ENCODE measurements at regions not wholly inside any gene's neighbourhood (a gene's known extent, or its start where the extent isn't known, plus 50 kb on each side); places are given as distances from the start of the nearest gene placed in this dataset.

GRCh38 chr10:130915065-130915464 lies 396.5 kb downstream of the TCERG1L start:
- H2BK12ac ChIP-seq (ENCODE audit: insufficient read length, low read depth, low read length) = no peak overlapping the region
- H2BK15ac ChIP-seq (ENCODE audit: low read depth, low read length) = no peak overlapping the region
- H3K18ac ChIP-seq (ENCODE audit: insufficient read length, low read depth, low read length) = no peak overlapping the region
- no peak for DNase-seq
- no peaks in the 10 kb centered on the region for H3K4me1 Mint-ChIP-seq
- no peak overlapping the region for H3T11ph ChIP-seq (ENCODE audit: low read length)
- H3K4ac ChIP-seq (ENCODE audit: low read depth, low read length) = no peak overlapping the region
- no peaks in the 10 kb centered on the region for H3K79me1 ChIP-seq (ENCODE audit: insufficient read depth, low read depth, low read length, poor library complexity, severe bottlenecking)
- H3K4me2 ChIP-seq (ENCODE audit: insufficient read depth, insufficient read length, low read length) = no peak overlapping the region
- no peak overlapping the region for H2BK20ac ChIP-seq (ENCODE audit: low read depth, low read length, poor library complexity, severe bottlenecking)
- no peak overlapping the region for H3K4me3 Mint-ChIP-seq
- no peak overlapping the region for H4K8ac ChIP-seq (replicated peaks; ENCODE audit: insufficient read length, low read depth, low read length)
- H3K27ac Mint-ChIP-seq = no peak overlapping the region; a peak in 1 of 7 replicates
- H3K27me3 ChIP-seq (ENCODE audit: insufficient read depth, low read length) = no peaks in the 10 kb centered on the region
- H4K91ac ChIP-seq (ENCODE audit: insufficient read length, low read depth, low read length) = no peak overlapping the region
- H3K9ac ChIP-seq (ENCODE audit: extremely low read depth, insufficient read length, low read length) = no peak overlapping the region
- H3K9me3 Mint-ChIP-seq = peaks cover 17 to 26% of the 10 kb centered on the region in 2 experiments
- TF ChIP-seq CTCF (conservative IDR thresholded peaks at IDR 0.05) = no peak
- H2AK5ac ChIP-seq (ENCODE audit: insufficient read length, low read length) = no peak overlapping the region
- no peaks in the 10 kb centered on the region for H4K20me1 ChIP-seq (ENCODE audit: control insufficient read depth, insufficient read depth, insufficient read length)
- WGBS (ENCODE audit: extremely low coverage, insufficient read length, low lambda C conversion rate) = no CpG with 5 or more reads among the region's 6 CpGs
- no peak overlapping the region for H2BK5ac ChIP-seq (ENCODE audit: insufficient read length, low read length)
- H3K79me2 ChIP-seq (ENCODE audit: insufficient read depth, low read length) = no peaks in the 10 kb centered on the region
- H3K4me1 ChIP-seq (ENCODE audit: insufficient read depth, low read length) = no peaks in the 10 kb centered on the region
- H2AFZ ChIP-seq (ENCODE audit: low read length) = no peak overlapping the region
- H3K36me3 Mint-ChIP-seq (ENCODE audit: insufficient read depth in 1 of 3, low read depth in 3 of 3) = peaks cover 5 to 14% (median 6%) of the 10 kb centered on the region in 3 experiments
- H4K5ac ChIP-seq (ENCODE audit: insufficient read length, low read depth, low read length) = no peak overlapping the region
- H3K23me2 ChIP-seq (ENCODE audit: insufficient read length, low read depth, low read length, poor library complexity, severe bottlenecking) = no peaks in the 10 kb centered on the region
- H3K9me3 ChIP-seq (ENCODE audit: control insufficient read depth, low read depth, low read length) = no peaks in the 10 kb centered on the region
- H3K27ac ChIP-seq (ENCODE audit: insufficient read length, low read depth, low read length) = no peak overlapping the region
- H2BK120ac ChIP-seq (ENCODE audit: low read depth, low read length, poor library complexity, severe bottlenecking) = no peak overlapping the region
- no peak overlapping the region; the same call in 1 of the 2 replicates for H3K14ac ChIP-seq (ENCODE audit: insufficient read depth, low read length)
- no peak overlapping the region for H3K56ac ChIP-seq (ENCODE audit: insufficient read length, low read depth, low read length)
- peaks cover 10% of the 10 kb centered on the region for H3K27me3 Mint-ChIP-seq (ENCODE audit: low read depth)
- no peak overlapping the region for H3K23ac ChIP-seq (ENCODE audit: insufficient read length, low read depth, low read length)

Measured in H9 (cell line).